GM18517 (cell line): ENCODE measurements at regions not wholly inside any gene's neighbourhood (a gene's known extent, or its start where the extent isn't known, plus 50 kb on each side); places are given as distances from the start of the nearest gene placed in this dataset.
A peak's percentile ranks its signal among the peaks of the same experiment; 100 is the strongest.

Experiments
- ATAC-seq: cut with Tn5 transposase; IDR thresholded peaks from one replicate; pipeline ENCODE4 v1.9.1; 2021; ENCODE audit warnings: mild to moderate bottlenecking, moderate library complexity; ENCODE audit not compliant: unreplicated experiment

DNA sequence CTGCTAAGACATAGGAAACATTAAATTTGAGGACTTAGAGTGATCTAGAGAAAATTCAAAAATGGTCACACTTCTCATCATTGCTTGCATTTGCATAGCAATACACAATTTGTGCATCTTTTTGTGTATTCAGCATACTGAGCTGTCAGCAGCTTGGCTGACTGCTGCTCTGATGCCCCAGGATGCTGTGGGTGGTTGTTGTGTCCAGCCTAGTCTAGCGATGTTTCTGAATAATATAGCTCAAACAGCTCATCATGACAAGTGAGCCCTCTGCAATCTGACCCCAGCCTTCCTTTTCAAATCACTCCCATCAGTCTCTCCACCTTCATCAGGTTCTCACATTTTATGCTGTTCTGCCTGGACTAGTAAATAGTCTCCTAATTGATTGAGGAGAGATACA, 483.7 kb upstream of the SPHKAP start:
- ATAC-seq: no peak

DNA sequence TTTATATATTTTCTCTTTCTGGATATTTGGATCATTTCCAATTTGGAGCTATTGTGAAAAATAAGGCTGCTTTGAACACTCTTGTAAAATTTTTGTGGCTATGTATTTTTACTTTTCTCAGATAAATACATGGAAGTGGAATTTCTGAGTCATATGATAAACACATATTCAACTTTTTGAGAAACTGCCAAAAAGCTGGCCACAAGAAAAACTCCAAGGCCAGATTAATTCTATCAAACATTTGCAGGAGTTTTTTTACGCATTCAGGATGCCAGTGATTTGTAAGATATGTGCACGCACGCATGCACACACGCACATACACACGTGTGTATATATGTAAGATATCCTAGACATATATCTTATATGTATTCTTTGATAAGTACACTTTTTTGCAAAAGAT, 477.5 kb upstream of the SPHKAP start:
- ATAC-seq: no peak

DNA sequence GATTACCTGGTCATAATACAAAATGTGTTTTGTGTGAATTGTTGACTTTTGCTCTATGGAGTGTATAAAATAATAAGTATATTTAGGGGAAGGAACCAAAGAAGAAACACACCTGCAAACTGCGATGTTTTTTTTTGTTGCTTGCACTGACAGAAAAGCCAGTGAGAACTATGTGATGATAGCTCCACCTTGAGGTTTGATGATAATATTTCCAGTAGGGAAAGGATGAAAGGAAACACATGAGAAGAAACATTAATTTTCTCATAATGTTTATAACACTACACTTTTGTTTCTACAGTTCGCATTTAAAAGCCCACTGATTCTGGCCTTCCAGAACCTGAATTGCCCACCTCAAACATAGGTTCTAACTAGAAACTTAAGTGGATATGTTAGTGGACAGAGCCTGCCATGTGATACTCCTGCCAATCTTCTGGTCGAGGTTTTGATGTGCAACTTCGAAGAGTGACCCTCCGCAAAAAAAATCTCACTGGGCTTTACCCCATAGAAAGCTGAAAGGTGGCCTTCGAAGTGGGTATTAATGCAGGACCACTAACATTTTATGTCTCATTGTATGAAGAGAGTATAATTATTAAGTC, 476.4 kb upstream of the SPHKAP start:
- ATAC-seq: no peak

DNA sequence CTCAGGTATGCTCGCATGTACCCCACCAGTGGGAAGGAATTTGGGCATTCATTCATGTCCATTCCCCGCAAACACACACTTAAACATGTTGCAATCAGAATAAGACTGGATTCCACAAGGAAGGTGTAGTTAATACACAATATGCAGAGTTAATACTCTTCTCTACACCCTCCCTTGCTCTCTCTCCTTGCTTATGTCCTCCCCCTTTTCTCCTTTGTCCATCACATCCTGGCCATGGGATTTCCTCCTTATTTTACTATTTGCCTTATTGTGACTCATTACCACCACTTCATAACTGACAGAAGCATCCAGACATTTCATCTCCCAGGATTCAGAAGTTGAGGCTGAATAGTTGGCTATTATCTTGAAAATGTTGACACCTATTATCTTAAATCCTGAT, 473.8 kb upstream of the SPHKAP start:
- no peak for ATAC-seq

DNA sequence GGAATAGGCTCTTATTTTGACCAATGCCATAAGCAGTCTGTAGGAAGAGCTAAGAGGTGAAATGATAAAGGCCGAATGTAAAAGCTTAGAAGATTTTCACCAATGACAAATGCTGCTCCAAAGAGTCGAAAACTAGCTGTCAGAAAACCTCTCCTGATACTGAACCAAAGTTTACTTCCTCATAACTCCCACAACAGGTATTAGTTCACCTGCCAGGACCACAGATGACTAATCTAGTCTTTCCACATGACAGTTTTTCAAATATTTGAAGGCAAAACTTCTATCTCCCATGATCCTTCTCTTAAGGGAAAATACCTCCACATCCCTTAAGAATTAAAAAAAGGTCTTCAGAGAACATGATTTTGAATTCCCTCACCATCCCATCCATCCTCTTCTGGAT, 473.2 kb upstream of the SPHKAP start:
- ATAC-seq: no peak

DNA sequence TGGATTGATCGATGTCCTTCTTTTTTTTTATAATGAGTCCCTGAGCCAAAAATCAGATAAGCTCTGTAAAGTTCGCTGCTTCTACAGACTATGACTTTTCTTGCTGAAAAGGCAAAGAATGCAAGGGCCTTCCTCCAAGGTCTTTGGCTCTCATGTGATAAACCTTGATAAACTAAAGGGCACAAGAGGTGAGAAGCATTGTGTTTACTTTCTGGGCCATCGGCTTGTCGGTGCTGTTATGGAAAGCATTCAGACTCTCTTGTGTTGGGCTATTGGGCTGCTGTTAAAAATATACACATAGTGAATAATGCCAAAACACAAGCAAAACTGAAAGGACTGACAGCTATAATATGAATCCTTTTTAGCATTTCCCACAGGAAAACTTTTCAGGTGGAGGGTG, 472.4 kb upstream of the SPHKAP start:
- no peak for ATAC-seq

DNA sequence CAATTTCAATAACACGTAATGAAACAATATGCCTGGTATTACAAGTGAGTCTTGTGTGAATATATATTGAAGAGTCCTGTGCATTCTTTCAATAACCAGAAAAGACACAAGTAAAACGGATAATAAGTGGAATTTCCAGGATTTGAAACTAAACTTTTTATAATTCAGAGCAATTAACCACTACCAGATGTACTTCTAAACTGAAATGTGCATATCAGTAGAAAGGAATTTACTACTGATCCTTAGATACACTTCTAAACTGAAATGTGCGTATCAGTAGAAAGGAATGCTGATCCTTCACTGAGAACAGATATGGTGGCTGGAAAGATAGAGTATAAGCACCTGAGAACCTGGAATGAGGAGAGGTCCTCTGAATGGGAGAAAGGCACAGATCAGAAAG, 470.9 kb upstream of the SPHKAP start:
- no peak for ATAC-seq

DNA sequence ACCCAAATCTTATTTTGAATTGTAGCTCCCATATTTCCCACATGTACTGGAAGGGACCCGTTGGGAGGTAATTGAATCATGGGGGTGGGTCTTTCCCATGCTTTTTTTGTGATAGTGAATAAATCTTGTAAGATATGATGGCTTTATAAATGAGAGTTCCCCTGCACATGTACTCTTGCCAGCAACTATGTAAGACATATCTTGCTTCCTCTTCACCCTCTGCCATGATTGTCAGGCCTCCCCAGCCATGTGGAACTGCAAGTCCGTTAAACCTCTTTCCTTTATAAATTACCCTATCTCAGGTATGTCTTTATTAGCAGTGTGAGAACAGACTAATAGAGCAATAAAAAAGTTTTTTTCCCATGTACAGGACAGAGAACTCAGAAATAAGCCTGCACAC, 468.4 kb upstream of the SPHKAP start:
- ATAC-seq: no peak

DNA sequence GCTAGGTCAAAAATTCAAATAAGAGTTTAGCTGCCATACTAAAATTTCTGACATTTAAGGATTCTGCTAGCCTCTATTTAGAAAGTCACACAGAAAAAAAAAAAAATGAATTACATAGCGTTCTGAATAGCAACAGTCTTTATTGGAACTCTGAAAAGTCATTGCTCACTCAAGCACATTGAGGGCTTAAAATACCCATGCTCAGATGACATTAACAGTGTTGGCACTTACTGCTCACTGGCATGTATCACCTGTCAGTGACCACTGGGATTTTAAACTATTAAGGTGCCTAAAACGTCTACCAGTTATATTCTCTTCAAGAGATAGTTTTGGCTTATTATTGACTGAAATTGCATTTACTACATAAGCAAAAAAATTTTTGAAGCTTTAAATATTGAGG, 468.0 kb upstream of the SPHKAP start:
- no peak for ATAC-seq

DNA sequence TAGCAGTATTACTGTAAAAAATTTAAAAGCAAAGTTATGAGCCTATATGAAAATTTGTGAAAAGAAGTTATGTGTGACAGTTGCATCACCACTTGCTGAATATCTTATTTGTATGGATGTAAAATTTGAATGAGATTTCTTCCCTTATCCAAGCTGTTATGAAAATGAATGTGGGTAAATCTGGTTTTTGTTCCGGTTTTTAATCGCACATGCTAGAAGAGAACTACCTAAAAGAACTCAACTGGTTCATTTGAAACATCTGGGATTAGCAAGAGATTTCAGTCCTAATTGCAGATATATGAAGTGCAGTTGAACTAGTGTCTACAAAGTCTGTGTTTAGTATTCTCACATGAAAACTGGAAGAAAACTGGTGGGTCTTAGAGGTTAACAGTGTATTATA, 467.1 kb upstream of the SPHKAP start:
- no peak for ATAC-seq

DNA sequence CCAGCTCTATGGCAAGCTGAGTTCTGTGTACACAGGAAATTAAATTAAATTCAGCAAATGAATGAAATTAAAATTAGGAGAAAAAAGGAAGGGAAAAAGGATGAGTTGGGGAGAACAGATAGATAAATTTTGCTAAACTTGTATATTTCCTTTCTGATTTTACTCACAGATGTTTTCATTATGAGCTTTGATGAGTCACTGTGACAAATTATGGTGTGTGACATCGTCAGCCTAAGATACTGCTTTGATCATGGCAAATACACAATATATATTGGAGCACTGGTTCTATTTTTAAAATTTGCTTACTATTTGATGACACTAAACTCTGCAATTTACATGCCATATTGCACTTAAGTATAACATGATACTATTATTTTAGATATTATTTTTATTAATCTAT, 464.6 kb upstream of the SPHKAP start:
- no peak for ATAC-seq

DNA sequence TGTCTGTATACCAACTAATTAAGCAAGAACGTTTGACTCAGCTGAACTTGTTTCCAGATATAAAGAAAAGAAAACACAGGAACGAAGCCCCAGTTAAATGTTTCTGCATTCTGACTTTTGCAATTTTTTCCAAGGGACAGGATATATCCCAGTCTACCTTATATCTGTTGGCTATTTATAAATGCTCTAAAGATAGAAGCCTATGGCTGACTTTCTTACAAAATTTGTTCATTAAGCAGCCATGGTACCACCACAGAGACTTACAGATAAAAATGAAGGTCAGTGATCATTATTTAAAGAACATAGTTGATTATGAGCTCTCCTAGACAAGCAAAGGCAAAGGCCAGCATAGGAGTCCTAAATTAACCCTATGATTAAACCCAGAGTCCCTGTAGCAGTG, 462.7 kb upstream of the SPHKAP start:
- no peak for ATAC-seq

DNA sequence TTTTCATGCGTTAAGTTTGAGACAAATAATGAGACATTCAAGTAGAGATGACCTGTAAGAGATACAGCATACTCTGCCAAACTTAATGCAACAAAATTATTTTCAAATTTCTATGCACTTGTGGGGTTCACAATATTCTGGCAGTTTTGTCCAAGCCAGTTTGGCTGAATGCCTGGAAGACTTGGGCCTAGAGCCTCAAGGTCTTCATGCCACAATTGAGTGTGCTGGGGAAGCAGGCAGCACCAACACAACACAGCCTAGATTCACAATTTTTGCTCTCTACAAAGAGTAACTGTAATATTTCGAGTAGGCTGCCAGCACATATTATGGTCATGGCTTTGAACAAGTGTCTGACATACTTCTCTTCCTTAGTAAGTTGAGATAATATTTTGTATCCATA, 461.4 kb upstream of the SPHKAP start:
- no peak for ATAC-seq

DNA sequence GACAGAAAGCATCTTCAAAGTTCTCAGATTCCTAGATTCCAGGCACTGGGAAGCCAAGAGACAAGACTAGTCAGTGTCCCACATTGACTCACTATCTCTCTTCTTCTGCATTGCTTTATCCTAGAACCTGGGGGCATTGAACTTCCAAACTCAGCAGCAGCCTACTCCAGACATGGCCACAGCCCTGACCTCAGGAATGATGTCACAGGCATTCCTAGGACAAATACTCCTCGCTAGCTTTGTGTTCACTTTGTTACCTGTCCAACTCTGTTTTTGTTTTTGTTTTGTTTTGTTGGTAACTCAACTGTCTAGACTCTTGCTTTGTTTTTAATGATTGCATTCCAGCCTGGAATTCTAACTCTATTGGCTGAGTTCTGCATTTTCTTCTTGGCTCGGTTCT, 449.3 kb upstream of the SPHKAP start:
- ATAC-seq: no peak

DNA sequence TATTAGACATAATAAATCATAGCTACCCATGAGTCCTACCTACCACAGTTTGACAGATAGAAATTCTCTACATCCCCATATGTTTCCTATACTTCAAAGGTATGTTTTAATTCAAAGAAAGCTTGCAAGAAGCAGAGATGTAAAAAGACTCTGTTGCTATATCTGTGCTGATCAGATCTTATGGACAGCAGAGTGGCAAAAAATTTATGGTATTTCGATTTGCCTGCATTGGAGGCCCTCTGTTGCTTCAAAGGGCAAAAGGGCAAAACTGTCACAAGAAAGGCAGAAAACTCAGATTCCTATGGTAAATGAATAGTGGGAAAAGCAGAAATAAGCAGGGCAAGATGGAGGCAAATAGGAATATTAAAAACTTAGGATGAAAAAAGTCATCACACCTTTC, 447.8 kb upstream of the SPHKAP start:
- no peak for ATAC-seq

DNA sequence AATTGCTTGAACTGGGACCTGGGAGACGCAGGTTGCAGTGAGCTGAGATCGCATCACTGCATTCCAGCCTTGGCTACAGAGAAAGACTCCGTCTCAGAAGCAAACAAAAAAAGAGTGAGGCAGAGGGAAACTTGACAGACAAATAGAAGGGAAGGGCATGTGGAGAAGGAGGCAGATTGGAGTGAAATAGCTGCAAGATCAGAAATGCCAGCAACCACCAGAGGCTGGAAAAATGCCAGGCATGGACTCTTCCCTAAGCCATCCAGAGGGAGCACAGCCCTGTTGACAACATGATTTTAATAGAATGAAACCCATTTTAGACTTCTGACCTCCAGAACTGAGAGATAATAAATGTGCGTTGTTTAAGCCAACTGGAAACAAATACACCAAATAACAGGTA, 447.2 kb upstream of the SPHKAP start:
- ATAC-seq: no peak

DNA sequence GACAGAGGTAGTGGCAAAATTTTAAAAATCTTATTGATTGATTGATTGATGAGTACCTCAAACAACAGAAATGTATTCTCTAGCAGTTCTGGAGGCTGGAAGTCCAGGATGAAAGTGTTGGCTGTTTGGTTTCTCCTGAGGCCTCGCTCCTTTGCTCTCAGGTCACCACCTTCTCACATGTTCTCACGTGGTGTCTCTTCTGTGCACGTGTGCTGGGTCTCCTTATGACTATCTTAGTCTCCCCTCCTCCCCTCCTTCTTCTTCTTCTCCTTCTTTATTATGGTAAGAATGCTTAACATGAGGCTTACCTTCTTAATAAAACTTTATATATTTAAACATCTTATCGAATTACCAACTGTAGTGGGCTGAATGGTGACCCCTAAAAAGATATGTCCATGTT, 446.0 kb upstream of the SPHKAP start:
- no peak for ATAC-seq

DNA sequence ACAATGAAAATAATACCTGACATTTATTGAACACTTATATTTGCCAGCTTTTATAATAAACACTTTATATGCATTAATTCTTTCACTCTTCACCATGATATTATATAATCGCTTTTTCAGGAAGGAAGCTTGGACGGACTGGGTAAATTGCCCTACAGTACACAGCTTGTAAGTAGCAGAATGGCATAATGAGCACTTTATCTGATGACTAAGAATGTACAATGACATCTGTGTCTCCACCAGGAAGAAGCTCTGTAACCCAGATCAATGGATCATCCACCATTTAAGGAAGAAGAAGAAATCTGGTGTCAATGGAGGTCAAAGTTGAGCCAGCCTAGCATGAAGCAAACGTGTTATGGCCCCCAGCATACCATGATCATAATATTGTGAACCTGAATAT, 444.0 kb upstream of the SPHKAP start:
- ATAC-seq: no peak

DNA sequence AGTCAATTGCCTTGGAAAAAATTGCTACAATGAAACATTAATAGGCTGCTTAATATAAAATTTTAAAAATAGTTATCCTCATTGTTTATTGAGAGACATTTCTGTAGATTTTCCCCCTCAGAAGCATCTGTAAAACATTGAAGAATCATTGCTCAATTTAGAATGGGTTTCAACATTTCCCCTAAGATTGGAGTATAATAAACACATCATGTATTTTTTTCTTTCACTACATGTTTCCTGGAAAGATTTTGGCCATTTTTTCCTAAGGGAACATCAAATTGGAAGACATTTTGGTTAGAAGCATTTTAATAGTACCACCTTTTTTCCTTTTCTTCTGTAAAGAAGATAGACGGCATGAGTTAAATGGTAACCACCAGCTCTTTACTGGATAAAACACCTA, 443.2 kb upstream of the SPHKAP start:
- ATAC-seq: no peak

DNA sequence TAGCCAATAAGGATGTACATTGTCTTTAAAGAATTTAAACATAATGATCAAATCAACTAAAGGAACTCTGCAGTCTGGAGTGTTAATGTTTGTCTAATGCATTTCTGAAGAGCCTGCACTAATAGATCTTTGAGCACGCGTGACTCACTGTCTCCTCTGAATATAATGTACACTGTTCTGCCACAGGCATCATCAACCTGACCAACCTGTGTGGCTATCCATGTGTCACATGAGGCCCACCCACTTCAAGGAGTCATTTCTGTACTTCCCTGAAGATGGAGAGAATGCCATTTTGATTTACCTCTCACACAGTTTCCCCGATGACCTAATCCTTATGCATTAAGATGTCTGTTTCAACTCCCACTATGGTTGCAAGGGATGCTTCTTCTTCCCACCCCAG, 434.0 kb upstream of the SPHKAP start:
- ATAC-seq: no peak

DNA sequence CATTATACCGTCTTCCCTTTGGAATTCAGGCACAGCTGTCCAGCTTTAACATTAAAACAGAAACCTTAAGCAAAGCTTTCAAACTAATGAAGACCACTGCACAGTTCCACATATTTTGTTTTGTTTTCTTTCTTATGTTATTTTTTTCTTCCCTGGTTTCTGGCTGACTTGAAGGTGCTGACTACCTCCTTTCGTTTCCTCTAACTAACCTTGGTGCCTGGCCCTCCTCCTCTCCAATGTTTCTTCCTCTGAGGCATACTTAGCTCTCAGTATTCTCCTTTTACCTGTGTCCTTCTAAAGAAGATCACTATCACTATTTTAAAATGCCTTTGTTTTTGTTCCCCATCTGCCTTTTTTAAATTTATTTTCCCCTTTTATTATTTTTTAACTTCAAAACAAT, 433.3 kb upstream of the SPHKAP start:
- ATAC-seq: no peak

DNA sequence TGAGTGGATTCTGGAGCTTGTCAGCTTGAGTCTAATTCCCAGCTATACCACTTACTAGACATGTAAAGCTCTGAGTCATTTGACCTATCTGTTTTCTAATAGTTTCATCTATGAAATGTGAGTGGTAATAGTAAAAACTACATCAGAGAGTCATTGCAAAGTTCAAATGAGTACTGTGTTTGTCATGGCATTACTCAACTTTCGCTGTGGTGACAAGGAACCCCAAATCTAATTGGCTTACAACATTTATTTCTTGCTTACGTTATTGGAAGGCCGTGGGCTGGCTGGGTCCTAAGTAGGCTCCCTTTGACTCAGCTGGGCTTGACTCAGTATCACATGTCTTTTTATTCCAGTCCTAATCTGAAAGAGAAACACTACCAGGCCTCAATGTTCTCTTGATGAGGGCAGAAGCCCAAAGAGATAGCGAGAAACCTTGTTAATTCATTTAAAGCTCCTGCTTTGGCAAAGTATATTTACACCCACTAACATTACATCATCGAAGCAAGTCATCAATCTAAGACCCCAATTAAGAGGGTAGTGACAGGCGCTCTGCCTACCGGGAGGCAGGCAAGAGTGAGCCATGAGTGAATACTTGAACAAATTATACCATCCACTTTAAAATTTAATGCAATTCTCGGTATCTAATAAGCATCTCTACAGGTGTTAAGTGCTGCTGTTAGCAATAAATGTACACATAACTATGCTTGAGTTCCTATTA, 431.8 kb upstream of the SPHKAP start:
- ATAC-seq: peak; percentile 48

DNA sequence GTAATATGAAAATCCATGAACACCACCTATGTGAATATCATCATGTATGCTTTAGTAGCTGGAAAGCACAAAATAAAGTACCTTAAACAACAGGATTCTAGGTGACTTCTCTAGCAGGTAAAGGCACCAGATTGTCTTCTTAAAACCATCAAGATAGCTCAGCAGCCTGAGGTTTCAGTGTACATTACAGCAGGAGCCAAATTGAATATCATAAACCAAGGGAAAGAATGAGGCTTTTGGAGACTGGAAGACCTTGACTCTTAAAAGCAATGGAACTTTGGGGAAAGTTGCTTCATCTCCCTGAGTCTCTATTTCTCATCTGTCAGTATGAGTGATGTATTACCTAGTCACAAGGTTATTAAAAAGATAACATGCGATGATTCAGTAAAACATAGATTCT, 429.7 kb upstream of the SPHKAP start:
- no peak for ATAC-seq
